HG02938 (cell line): ENCODE measurements at regions not wholly inside any gene's neighbourhood (a gene's known extent, or its start where the extent isn't known, plus 50 kb on each side); places are given as distances from the start of the nearest gene placed in this dataset.
"Not testable (repeated sequence)": the region's sequence is repeated elsewhere in the genome, so short reads cannot be mapped to it uniquely, and the experiment has no call there.

Source experiments
- ATAC-seq: cut with Tn5 transposase; IDR thresholded peaks from one replicate; pipeline ENCODE4 v1.9.1; 2021; ENCODE audit warnings: mild to moderate bottlenecking, moderate library complexity; ENCODE audit not compliant: unreplicated experiment

DNA sequence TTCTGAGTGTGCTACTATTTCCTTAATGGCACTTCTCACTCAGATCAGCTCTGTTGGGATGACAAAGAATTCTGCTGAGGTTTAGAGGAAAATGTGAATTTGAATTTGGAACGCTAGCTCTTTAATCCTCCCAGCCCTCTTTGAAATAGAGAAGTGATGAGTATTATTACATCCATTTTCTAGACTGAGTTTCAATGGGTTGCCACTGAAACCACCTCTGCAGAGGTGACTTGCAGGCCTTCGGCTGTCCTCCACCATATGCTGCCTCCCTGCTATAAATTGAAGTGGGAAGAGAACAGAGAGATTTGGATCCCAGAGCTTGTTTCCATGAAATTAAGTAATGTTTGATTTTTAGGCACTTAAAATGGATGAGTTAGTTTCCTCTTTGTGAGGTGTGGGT lies 363.2 kb upstream of the SNX7 start:
- ATAC-seq = no peak

DNA sequence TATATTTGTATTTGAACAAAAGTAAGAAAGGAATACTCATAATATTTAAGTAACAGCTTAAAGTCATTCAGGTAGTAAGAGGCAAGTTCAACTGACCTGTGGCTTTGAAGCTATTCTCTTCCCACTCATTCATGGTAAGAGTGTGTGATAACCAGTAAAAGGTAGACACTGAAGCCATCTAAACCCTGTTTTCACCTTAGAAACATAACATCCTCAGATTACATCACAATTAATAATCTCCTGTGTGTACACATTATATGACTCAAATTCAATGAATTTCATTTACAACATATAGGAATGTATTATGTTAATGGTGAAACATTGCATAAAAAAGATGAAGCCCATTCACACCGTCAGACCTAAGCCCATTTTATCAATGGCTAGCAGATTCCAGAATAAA lies 364.8 kb upstream of the SNX7 start:
- no peak for ATAC-seq

DNA sequence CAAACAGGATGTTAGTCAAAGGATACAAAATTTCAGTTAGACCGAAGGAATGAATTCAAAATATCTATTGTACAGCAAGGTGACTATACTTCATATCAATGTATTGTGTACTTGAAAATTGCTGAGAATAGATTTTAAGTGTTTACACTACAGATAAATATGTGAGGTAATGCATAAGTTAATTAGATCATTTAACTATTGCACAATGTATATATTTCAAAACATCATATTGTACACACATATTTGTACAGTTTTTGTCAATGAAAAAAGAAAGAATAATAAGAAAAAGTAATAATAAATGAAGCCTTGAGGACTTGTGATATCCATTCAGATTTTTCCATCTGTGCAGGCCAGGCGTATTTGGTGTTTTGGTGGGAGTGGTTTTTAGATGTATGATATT lies 367.4 kb upstream of the SNX7 start:
- no peak for ATAC-seq

DNA sequence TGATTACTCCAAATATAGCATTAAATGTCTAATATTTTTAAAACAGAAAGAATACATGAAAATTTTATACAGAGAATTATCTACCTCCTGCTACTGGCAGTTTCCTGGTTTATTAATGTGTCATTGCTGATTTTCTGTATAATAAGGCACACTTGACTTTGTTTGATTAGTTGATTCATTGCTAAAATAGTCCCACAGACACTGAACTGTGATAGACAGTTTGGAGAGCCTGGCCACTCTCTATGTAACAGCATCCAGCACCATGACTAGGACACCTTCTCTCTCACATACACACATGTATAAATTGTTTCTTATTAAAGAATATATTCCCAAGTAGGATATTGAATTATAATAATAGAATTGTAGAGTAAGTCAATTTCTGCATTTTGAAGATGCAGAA lies 368.5 kb upstream of the SNX7 start:
- ATAC-seq = no peak

DNA sequence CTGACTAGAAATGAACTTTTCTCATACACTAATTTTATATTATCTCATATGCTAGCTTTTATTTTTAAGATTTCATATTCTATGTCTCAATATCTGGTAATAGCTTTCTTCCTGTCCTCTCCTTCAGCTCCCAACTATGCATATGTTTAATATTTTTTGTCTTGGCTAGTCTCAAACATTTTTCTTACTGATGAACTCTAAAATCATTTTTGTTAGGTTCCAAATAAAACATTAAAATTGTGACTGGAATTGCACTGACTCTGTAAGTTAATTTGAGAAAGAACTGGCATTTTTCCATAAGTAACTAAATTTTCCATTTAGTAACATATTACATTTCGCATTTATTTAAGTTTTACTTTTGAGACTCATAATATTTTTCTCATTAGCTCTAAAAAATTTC lies 368.5 kb upstream of the DPYD start:
- ATAC-seq = no peak

DNA sequence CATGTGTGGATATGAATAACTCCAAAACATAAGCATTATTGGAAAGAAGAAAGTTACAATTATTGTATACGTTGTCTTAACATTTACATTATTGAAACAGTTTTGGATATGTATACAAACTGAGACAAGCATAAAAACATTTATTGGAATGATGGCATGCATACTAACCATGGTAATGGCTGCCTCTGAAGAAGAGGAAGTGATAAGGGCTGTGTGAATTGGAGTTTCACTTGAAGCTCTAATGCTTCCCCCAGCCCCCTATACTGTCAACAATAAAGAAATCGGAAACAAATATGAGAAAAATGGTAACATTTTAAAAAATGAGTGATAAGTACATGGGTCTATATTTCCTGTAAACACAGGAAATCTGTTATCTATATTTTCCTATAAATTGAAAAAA lies 367.7 kb upstream of the DPYD start:
- no peak for ATAC-seq

DNA sequence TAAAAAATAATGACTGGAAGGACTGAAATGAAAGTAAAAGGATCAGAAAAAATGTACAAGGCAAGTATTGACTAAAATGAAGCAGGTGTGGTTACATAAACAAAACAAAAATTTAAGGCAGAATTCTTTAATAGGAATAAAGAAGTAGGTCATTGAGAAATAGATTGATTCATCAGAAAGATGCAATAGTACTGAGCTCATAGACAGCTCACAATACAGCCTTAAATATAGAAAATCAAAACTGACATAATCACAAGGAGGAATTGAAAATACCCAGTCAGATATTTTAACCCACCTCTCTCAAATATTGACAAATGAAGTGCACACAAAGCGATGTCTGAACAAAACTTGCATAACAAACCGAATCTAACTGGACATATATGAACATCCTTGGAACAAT lies 366.8 kb upstream of the DPYD start:
- ATAC-seq = no peak

DNA sequence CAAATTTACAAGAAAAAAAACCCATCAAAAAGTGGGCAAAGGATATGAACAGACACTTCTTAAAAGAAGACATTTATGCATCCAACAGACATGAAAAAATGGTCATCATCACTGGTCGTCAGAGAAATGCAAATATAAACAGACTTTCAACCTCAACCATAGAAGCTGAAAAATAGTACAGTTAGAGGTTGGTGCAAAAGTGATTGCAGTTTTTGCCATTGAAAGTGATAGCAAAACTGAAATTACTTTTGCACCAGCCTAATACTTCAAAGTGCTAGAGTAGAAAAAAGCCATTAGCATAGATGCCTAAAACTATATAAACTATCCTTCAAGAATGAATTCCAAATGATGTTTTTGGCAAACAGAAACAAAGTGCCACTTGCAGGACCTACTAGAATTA lies 365.8 kb upstream of the DPYD start:
- no peak for ATAC-seq

DNA sequence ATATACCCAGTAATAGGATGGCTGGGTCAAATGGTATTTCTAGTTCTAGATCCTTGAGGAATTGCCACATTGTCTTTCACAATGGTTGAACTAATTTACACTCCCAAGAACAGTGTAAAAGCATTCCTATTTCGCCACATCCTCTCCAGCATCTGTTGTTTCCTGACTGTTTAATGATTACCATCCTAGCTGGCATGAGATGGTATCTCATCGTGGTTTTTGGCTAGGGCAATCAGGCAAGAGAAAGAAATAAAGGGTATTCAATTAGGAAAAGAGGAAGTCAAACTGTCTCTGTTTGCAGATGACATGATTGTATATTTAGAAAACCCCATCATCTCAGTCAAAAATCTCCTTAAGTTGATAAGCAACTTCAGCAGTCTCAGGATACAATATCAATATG lies 364.5 kb upstream of the DPYD start:
- ATAC-seq = not testable (repeated sequence)

DNA sequence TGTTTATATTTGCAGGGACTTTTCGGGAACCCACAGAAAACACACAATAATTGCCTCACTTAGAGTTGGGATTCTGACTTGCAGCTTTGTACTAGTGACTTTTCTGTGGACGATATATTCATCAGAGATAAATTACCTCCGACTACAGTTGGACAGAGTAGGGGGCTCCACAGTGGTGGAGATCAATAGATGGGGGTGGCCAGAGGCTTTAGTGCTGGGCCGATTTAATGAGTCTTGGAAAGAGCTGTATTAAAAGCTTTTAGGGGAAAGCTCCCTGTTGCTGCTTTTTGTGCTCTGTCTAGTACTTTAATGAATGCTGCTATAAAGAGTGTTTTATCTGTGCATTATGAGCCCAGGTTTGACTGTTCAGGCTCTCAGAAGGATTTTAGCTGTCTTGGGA lies 359.2 kb upstream of the DPYD start:
- no peak for ATAC-seq

DNA sequence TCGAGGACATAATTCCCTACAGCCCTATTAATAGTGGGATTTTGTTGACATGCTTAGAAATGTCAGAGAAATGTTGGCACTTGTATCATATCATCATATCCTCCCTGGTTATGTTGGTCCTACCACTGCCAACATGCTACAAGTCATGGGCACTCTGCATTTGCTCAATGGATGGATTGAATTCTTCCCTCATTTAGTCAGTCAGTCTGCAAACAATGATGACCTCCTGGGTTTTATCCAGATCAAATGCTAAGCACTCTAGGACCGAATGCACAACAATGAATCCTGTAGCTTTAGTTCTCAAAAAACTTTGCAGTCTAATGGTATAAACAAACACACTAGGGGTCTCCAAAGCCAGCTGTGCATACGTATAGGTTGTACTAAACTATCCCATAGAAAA lies 357.2 kb upstream of the DPYD start:
- no peak for ATAC-seq

DNA sequence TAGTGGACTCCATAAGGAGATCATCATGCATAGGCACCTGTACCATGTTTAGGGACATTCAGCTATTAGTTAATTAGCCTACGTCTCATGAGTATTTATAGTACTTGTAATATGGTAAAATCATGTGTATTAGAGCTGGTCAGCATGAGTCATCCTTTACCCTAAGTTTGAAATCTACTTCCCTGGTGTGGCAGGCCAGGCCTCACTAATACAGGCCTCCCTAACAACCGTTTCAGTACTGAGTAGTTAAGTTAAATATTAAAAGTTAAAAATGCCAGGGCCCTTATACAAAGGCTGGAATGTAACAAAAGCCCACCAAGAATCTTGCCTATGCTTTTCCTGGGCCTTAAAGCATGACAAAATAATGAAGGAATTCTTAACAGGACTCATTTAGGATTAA lies 356.3 kb upstream of the DPYD start:
- ATAC-seq = no peak

DNA sequence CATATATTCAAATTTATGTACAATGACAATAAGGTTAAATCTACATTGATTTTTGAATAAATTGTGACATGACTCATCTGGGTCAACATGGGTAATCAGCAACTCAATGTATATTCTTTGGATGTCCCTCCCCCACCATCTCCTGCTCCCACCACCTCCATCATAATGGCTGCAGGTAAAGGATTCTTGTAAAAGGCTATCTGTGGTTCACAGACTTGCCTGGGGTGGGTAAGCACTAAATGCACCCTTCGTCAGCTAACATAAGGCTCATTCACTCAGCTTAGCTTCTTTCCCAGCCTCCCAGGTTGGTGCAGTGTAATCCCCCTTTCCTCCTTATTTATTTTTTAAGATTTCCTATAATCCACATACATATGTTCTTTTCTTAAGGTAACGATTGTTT lies 355.7 kb upstream of the DPYD start:
- ATAC-seq = no peak

DNA sequence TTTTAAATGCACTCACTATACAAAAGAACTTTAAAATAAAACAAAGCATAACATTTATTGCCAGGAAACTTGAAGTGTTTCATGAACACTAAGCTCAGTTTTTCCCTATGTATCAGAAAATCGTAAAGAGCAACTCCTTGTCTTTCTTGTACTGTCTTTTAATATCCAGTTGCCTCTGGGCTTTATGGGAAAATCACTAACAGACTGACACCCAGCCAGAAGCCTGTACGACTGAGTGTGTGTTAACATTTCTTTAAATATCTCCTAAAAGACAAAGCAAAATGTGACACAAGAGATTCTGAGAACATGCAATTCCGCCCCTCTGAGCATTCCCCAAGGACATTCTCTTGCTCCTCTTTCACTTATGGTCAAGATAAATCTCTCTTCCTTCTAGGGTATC lies 347.5 kb upstream of the DPYD start:
- no peak for ATAC-seq

DNA sequence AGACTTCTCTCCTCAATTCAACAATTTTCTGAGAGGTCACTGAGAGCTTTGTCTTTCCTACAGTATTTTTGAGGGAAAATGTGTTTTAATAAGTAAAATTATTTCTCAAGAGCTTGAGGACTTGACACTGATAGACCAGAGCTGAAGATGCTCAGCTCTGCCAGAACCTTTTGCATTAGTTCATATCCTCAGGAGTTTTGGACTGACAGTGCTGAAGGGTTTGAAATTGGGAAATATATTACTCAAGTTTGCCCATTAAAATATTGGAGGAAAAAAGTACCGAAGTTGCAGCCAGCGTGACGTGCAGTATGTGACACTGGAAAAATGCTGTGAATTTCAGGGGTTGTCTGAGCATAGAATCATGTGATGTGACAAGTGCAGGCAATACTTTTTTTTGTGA lies 346.6 kb upstream of the DPYD start:
- ATAC-seq = no peak

DNA sequence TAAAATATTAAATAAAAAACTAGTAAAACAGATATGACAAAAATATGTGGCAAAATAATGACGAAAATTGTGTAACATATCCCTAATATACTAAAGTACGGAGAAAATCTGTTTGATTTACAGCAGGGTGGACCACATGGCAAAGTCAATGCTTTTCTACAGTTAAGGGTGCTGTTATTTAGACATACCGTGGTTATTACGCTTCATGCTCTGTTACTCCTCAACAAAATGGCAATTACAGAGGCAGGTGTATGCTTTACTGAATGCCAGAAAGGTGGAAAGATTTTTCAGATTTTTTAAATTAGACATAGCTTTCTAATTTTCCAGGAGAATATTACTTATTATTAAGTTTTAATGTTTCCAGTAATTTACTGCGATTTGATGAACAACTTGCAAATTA lies 343.9 kb upstream of the DPYD start:
- ATAC-seq = no peak

DNA sequence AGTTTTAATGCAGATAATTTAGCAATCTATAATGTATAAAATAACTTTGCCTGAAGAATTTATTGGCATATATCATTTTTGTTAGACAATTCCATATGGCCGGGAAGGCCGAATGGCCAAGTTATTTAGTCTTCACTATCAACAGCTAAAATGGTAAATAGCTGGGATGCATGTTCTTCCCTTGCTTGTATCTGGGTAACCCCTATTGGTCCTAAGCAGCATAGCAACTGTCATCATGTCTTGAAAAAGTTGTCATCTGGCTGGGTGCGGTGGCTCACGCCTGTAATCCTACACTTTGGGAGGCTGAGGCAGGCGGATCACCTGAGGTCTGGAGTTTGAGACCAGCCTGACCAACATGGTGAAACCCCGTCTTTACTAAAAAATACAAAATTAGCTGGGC lies 340.0 kb upstream of the DPYD start:
- ATAC-seq = no peak

DNA sequence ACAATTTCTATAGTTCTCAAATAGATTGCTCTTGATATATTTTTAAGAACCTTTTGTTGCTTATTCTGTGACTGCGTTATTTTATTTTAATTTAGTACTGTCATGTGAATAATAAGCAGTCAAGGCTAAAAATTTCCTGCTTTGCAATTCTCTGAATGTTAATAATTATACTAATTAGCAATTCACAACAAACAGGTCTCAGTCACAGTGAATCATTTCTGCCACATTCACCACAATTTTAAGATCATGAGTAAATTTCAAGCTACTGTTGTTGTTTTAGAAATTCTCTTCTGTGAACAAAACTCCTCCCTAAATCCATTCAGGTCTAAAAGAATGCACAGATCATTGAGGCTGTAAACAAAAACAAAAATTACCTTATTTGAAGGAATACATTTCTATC lies 339.6 kb upstream of the DPYD start:
- ATAC-seq = no peak

DNA sequence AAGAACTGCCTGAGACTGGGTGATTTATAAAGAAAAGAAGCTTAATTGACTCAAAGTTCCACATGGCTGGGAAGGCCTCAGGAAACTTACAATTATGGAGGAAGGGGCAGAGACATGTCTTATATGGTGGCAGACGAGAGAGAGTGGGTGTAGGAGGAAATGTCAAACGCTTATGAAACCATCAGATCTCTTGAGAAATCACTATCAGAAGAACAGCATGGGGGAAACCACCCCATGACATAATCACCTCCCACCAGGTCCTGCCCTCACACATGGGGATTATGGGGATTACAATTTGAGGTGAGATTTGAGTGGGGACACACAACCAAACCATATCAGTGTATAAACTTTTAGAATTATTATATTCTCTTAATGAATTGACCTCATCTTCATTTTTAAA lies 335.9 kb upstream of the DPYD start:
- ATAC-seq = no peak

DNA sequence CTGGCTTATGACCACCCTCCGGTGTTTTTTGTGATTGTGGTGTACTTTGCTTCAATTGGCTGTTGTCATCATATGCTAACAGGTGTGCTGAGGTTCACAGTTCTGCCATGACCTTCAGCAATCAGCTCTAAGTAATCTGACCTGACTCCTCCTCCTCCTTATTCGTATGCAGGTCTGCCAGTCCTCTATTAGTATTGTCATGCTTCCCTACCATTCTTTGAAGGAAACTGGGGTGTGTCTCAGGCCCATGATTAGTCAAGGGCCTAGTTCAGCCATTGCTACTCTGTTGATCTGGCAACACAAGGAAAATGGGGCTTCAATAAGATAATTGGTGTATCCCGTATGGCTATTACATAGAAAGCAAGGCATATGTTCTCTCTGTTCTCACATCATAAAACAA lies 332.3 kb upstream of the DPYD start:
- no peak for ATAC-seq

DNA sequence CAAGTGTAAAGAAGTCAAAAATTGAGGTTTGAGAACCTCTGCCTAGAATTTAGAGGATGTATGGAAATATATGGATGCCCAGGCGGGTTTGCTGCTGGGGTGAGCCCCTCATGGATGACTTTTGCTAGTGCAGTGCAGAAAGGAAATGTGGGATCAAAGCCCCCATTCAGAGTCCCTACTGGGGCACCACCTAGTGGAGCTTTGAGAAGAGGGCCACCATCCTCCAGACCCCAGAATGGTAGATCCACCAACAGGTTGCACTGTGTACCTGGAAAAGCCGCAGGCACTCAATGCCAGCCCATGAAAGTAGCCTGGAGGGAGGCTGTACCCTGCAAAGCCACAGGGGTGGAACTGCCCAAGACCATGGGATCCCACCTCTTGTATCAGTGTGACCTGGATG lies 330.7 kb upstream of the DPYD start:
- ATAC-seq = no peak

DNA sequence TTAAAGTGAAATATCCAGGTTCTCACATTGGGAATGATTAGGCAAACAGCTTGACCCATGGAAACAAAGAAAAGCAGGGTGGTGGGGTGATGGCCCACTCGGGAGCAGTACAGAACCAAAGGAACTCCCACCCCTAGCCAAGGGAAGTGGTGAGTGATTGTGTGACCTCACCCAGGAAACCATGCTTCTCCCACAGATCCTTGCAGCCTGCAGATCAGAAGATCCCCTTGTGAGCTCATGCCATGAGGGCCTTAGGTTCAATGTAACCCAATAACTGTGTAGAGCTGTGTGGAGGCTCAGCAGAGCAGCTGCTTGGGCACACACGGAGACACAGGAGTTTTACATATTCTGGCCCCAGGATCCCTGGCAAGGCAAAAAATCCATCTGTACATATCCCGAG lies 311.8 kb upstream of the DPYD start:
- ATAC-seq = no peak

DNA sequence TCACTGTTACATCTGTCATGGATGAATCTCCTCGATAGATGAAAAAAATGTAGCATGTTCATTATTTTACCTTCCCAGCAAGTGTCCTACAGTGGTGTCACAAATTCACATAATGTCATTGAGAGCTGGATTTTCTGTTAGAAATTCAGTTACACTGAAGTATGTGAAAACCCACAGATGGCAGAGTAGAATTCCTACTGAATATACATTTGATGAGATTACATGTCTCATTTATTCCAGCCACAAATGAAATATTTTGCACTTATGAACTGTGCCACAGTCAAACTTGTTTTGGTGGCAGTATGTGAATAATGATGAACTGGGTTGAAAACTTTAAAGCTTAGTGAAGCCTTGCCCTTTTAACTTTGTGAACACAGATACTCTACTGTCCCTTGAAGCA lies 301.9 kb upstream of the DPYD start:
- ATAC-seq = no peak

DNA sequence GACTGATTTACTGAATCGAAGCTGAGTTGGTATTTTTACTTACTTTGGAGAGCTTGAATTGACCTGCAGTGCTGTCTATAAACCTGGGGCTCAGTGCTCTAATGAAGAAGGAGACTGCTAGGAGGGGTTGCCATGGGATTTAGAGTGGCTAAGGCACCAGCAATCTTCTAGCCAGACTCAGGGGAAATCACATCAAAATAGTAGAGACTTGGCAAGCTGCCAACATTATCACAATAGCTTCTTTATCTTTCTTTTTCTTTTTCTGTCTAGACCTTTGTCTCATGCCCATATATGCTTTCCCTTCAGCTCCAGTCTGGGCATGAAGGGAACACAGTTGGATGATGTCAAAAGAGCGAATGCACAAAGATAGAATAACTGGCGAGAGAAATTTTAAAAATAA lies 301.1 kb upstream of the DPYD start:
- ATAC-seq = no peak
